Right ventricle myocardium inferior (tissue), 1 donor: ENCODE measurements at regions not wholly inside any gene's neighbourhood (a gene's known extent, or its start where the extent isn't known, plus 50 kb on each side); places are given as distances from the start of the nearest gene placed in this dataset.
A peak's percentile ranks its signal among the peaks of the same experiment; 100 is the strongest.

Experiments
- ATAC-seq: fragments of 200-7000 bp; cut with Tn5 transposase; one replicate; pipeline ENCODE4 v1.9.1; 2020; ENCODE audit warnings: mild to moderate bottlenecking, moderate library complexity
- DNase-seq: peaks from one replicate; pipeline ENCODE4 v3.0.0; 2021; ENCODE audit errors: missing footprints
- intact Hi-C: fragments of 100-400 bp; cut with DNase I; formaldehyde crosslinking; loops from one replicate; pipeline ENCODE4 v1.11.0; 2022
- donor health status: DM: no; HTN: yes; CAD: no; lungs with severe emphysema.

DNA sequence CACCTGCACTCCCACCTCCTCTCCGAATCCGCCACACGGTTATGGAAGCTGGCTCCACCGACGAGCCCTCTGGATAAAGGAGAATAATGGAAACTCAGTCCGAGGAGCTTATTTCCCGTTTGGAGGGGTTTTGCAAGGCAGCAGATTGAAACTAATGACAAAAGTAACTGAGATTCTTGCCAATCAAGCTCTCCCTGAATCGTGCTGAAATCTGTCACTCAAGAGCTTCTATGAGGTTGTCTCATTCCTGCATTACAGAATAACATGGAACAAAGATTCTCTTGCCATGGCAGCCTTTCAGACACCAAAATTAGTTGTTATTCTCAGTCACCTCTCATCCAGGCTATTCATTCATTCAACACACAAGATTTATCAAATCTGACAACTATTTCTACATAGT is 405.9 kb downstream of the SOX9 start:
- ATAC-seq: no peak
- DNase-seq: no peak
- intact Hi-C loops: no loop called here

DNA sequence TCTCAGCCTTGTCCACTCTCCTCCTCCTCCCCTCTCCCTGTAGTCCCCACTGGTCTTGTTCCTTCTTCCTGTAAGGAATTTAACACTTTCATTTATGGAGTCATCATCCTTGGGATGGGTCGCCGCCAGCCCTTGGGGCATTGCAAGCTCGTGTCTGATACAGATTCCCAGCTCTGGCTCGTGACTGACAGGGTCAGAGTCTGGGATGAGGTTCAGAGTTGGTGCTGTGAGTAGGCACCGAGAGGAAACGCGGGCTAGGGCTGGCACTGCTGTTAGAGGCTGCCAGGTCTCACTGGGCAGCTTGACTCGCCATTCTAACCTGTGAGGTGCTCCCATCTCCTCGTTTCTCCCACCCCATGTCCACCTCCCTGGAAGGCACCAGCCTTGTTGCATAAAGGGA is 407.0 kb downstream of the SOX9 start:
- DNase-seq: no peak
- intact Hi-C loops: no loop called here
- ATAC-seq: no peak

DNA sequence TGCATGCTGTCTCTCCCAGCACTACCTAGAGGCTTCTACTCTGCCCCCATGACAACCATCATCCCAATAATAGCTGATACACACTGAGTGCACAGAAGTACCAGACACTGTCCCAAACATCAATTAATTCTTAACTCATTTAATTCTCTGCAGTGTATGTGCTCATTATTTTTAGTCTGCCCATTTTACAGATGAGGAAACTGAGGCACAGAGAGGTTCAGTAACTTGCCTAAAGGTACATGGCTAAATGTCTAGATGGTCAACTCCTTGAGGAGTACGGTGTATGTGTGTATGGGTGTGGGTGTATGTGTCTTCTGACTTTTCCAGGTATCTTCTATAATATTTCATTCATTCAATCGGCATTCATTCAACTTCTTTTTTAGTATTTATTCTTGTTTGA is 407.9 kb downstream of the SOX9 start:
- DNase-seq (no peak), ATAC-seq (no peak)
- intact Hi-C loops: no loop called here

DNA sequence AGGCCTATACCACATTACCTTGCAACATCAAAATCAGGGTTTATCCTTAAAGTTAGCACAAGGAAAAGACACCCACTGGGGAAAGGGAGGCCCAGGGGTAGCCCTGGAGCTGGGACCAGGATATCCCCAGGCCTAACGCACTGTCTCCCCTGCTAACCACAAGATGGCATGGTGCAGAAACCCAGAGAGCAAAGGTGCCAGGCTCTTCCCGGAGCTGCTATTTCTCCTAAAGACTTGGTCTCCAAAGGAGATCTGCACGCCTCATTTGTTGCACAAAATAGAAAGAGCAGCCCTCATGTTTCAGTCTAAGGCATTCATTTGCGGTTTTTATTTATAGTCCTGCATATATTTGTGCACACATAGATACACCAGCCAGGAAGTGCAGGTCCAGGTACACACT is 408.6 kb downstream of the SOX9 start:
- ATAC-seq: no peak
- no peak for DNase-seq
- intact Hi-C loops: no loop called here

DNA sequence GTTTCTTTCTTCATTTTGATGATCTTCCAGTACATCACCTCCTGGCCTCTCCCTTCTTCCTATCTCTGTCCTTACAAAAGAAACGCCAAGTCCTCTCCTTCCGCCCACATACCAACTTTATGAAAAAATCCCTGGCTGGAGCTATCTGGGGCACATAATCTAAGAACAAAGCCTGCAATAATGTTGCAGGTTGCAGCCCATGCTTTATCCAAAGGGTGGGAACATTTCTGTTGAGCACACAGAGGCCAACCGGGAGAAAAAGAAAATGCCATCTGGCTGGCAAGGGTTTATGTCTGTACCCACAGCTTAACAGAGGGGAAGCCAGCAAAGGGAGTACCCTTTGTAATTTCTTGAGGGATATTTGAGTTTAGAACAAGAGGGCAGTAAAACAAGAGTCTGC is 409.6 kb downstream of the SOX9 start:
- intact Hi-C loops: no loop called here

DNA sequence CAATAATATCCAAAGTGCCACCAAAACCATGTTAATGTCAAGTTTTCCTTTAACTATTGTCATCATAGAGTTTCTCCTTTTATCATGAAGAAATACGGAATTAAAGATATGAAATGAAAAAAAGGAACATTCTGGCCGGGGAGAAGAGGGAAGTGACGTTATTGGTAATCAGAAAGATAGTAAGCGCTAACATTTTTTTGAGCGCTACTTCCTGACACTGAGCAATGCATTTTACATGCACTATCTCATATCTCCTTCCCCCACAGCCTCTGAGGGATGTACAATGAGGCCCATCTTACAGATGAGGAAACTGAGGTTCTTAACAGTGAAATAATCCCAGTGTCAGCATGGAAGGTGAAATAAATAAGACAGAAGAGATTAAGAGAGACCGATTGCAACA is 410.9 kb downstream of the SOX9 start:
- DNase-seq (no peak), ATAC-seq (no peak)
- intact Hi-C loops: no loop called here

More for the DNA sequence above, 409.6 kb downstream of the SOX9 start:
- DNase-seq (no peak), ATAC-seq (no peak)

DNA sequence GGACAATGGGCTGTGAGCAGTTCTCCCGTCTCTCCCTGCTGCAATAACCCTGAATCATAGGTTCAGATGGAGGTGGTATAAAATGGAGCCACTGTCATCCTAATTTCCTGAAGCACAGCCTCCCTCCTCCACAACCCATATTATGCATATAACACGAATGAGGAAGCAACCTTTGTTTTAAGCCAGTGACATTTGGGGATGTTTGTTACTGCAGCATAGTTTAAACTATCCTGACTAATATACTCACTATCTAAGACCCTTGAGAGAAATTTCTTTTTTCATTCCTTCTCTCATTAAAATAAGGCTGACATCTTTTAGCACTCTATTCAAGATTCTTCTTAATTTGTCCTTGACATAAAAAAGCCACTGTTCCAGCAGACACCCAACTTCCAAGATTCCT is 413.4 kb downstream of the SOX9 start:
- intact Hi-C loops: no loop called here
- no peak for ATAC-seq
- DNase-seq: no peak

DNA sequence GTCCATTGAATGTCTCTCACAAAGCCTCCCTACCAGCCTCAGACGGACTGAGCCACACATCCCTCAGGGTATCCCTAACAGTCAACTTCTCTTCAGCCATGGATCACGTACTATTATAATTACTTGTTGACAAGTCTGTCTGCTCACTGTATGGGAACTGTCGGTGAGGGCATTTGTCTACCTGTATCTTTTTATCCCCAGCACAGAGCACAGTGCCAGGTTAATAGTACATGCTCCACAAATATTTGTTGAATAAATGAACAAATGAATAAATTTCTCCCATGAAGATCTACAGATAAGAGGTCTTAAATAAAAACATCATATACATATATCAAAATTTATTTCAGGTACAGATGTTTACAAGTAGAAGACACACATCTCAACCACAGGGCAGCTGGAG is 414.0 kb downstream of the SOX9 start:
- no peak for DNase-seq
- intact Hi-C loops: no loop called here
- ATAC-seq: no peak

DNA sequence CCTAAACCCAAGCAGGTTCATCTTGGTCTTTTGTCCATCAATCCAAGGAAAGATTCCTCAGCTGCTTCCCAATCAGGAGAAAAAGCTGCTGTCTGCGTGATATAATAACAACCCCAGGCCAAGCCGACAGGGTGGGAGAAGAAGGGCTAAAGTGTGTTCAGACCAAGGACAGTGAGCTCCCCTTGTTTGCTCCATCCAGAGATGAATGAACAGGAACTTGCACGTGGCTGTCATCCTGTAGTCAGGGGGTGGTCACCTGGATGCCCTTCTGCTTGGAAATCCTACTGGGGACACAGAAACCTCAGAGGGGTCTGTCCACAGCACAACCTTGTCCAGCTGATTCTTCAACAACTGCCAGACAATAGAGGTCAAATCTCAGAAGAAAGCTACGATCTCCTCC is 414.5 kb downstream of the SOX9 start:
- intact Hi-C loops: no loop called here
- DNase-seq (no peak), ATAC-seq (no peak)

DNA sequence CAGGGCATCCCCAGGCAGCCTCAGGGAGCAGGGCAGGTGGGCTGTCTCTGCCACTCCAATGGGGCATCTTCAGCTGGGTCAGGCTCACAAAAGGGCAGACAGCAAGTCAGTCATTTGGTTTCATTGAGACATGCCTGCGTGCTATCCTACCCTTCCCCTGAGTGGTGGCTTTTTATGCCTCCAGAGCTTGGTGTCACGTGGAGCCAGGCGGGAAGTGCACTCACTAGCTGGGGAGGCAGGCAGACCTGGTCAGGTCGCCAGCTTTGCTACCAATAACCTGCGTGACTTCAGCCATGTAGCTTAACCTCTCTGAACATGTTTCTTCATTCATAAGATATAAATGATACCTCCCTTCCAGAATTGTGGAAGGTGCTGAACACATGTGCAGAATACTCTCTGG is 415.0 kb downstream of the SOX9 start:
- no peak for ATAC-seq
- DNase-seq: no peak
- intact Hi-C loops: no loop called here

DNA sequence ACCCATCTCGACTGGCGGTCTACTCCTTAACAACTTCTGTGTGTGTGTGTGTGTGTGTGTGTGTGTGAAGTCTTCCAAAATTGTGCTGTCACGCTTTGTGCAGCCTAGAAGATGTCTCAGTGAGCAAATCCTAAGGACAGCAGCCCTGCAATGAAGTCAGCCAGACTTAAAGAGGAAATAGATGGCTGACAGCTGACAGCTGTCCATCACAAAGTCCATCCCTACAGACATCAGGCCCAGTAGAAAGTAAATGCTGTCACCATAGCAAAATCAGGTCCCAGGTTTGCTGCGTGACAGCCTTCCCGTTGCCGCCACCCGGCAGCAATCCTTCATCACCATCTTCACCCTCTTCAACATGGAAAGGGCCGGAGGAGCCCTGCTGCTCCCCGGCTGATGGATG is 416.0 kb downstream of the SOX9 start:
- DNase-seq (no peak), ATAC-seq (no peak)
- intact Hi-C loops: no loop called here

DNA sequence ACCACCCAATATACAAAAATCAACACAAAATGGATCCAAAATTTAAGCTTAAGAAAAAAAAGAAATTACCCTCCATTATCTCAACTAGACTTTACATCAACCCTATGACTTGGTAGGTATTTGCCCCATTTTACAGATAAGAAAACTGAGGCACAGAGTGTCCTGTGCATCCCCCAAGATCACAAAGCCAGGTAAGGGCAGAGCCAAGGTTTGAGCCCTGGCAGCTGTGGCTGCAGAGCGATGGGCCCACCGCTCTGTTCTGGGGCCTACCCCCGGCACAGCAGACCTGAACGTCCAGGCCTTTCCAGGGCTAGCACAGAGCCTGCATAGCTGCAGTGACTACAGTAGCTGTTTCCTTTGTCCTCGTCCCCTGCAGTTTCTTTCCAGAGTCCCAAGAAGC is 417.6 kb downstream of the SOX9 start:
- intact Hi-C loops: no loop called here
- DNase-seq (no peak), ATAC-seq (no peak)

DNA sequence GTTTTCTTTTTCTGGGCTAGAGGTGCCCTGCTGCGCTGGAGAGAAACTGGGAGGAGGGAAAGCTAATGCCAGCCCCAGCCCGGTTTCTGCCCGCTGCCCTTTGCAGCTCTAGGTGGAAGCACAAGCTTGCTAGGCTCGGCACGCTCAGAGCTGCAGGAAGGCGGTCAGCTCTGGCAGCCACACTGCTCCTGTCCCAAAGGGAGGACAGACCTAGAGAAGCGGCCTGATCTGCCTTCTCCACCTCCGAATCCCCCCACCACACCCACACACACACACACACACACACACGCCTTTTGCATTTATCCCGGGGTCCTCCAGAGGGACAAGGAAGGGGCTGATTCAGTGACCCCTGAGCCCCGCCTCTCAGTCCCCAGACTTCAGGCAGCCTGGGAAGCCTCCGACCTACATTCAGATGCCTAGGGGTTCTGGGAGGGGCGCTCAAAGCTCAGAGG is 418.1 kb downstream of the SOX9 start:
- DNase-seq (no peak), ATAC-seq (no peak)
- intact Hi-C loops: no loop called here

DNA sequence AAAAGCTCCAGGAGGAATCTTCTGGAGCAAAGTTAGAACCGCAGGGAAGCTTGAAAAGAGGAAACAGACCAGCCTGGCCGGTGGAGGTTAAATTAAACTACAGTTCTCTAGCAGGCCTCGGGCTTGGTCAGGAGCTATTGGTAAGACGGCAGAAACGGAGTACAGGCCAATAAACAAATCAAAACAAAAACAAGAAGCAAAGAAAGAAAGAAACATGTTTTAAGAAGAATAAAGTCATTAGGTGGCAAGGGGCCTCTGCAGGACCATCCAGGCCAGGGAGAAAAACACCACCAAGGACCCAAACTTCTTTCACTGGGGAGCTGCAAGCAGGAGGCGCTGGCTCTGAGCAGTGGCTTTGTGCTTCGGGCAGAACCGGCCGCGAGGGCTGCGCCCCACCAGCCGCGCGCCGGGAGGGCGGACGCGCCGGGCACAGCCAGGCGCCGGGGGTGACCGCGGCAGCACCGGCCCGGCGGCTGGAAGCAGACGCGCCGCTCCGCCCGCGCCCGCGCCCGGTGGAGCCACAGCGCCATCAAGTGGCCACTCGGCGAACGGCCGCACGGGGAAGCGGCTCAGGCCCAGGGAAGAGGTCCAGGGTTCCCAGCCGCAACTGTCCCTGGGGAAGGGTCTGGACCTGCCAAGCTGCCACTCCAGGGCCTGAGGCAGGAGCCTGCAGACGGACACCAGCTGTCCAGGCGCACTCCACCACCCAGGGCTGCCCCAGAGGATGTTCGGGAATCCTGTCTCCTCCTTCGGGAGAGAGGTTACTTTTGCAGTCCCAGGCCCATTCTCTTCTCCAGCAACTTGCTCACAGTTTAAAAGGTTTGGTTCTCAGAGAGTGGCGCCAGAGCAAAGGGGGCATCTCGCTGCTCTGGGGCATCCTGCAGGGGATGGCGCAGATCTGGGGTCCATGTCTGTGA is 419.4 kb downstream of the SOX9 start:
- ATAC-seq (peak; percentile 96), DNase-seq (peak; percentile 85)
- intact Hi-C loops: loop anchor here (2.0 to 10.0 kb wide), 4 partner anchors 425 to 1903 kb away; no protein-coding TSS in a partner anchor

DNA sequence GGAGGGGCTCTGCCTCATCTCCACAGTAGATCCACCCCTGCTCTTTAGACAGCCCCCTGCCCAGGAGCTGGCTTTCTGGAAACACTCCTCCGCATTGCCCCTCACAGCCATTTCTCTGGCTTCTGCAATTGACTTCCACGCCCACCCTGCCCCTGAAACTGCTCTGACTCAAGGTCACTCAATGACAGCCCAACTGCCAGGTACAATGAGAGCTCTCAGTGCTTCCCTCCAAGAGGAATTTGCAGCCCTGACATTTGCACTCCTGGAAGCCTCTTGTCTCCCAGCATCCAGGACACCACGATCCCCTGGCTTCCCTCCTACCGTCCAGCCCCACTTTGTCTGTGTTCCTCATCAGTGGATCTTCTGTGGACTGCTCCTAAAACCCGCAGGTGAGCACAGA is 421.5 kb downstream of the SOX9 start:
- ATAC-seq (no peak), DNase-seq (no peak)
- intact Hi-C loops: loop anchor here (5.0 to 10.0 kb wide), 2 partner anchors 428 to 1905 kb away; no protein-coding TSS in a partner anchor

DNA sequence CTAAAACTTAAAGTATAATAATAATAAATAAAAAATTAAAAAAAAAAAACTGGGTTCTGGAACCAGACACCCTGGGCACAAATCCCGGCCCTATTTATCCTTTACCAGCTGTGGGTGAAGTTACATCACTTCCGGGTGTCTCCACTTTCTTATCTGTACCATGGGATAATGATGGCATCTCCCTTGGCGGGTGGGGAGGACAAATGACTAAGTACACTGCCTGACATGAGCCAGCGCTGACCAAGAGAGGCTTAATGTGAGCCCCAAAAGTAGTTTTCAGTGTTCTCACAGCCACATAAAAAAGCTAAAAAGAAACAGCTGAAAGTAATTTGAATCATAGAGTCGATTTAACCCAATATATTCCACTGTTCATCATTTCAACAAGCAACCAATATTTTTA is 424.9 kb downstream of the SOX9 start:
- DNase-seq: no peak
- intact Hi-C loops: loop anchor here (10.0 kb wide), 1 partner anchor 431 kb away; no protein-coding TSS in a partner anchor
- no peak for ATAC-seq

DNA sequence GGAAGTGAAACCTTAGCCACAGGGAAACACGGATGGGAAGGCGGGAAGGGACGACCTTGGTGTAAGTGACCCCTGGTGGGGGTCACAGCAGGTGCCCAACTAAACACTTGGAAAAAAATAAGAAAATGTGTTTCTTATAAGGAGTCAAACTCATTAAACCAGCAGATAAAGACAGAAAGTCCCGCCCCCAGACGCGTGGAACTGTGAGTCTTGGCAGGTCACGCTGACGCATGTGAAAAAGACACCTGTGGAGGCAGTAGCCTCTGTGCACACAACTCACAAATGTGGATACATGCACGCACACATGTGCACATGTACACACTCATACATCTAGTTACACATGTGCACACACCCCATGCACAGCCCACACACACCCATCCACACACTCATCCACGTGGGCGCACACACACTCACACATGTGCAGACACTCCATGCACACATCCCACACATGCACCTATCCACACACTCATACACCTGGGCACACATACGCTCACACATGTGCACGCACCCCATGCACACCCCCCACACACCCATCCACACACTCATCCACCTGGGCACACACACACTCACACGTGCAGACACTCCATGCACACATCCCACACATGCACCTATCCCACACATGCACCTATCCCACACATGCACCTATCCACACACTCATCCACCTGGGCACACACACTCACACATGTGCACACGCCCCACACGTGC is 432.4 kb downstream of the SOX9 start:
- DNase-seq (no peak), ATAC-seq (no peak)
- intact Hi-C loops: loop anchor here (10.0 kb wide), 1 partner anchor 602 kb away; no protein-coding TSS in a partner anchor

DNA sequence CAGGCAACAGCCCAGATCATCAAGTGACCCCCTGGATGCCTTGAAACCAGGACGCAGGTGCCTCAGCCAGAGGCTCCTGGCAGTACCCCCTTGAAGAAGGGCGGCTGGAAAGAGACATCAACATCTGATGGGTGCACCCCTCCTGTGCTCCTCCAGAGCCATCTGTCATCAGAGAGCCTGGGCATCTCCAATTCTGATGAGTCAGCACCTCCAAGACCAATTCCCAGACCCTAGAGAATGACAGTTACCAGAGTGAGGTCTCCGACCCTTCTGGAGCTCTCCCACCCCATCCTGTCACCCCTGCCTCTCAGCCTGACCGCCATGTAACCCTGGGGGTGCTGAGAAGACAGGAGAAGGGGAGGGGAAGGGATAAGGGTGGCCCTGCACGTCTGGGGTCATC is 433.7 kb downstream of the SOX9 start:
- DNase-seq (no peak), ATAC-seq (no peak)
- intact Hi-C loops: loop anchor here (10.0 kb wide), 1 partner anchor 600 kb away; no protein-coding TSS in a partner anchor

DNA sequence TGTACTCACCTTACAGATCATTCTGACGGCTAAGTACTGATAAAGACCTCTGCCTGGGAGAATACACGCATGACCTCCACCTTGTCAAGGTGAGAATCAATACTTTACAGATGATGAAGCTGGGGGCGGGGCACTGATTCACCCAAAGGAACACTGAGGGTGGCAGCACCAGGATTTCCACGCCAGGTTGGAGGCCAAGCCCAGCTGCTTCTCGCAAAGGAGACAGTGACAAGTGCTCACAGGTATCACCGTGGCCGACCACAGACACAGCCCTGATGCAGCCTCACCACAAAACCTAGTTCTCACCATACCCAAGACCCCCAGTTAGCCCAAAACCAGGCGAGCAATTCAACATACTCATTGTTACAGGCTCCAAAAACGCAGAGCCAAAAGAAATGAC is 434.2 kb downstream of the SOX9 start:
- DNase-seq: no peak
- intact Hi-C loops: loop anchor here (5.0 to 10.0 kb wide), 2 partner anchors 172 to 600 kb away; no protein-coding TSS in a partner anchor
- ATAC-seq: no peak
